ENCODE measurements at regions not wholly inside any gene's neighbourhood (a gene's known extent, or its start where the extent isn't known, plus 50 kb on each side); places are given as distances from the start of the nearest gene placed in this dataset.

GRCh38 chr7:41817386-41817785 lies 114.5 kb upstream of the INHBA start:
- ChIA-PET POLR2A (no interaction called here), CTCF (ENCODE audit: low intra/inter-chr PET ratio, low total read pairs) (no interaction called here)
- ATAC-seq, result no peak
- WGBS (ENCODE audit: low lambda C conversion rate), result 22% methylated on average over 2 of the region's 2 CpGs
- Histone ChIP-seq H3K9me3 (ENCODE audit: low read length) (peaks cover 12% of the 10 kb centered on the region; the same call in 1 of the 2 replicates), H3K27me3 (ENCODE audit: control insufficient read depth in 1 of 2, insufficient read depth in 2 of 2, low read length in 2 of 2) (no peaks in the 10 kb centered on the region), H3K9ac (ENCODE audit: insufficient read depth, low read depth, low read length) (no peak overlapping the region), H3K27ac (ENCODE audit: extremely low read length, insufficient read depth, low read length) (no peak overlapping the region), H3K36me3 (replicated peaks in 1 of 2; ENCODE audit: control insufficient read depth in 1 of 2, insufficient read depth in 2 of 2, low read length in 2 of 2) (no peaks in the 10 kb centered on the region), H3K79me2 (ENCODE audit: insufficient read depth, low read length) (no peaks in the 10 kb centered on the region), H2AFZ (ENCODE audit: low read length) (no peak overlapping the region), H3K4me3 (replicated peaks in 1 of 3; ENCODE audit: insufficient read depth in 1 of 3, low read depth in 2 of 3, low read length in 3 of 3) (no peak overlapping the region), H4K20me1 (ENCODE audit: insufficient read depth, low read length) (no peaks in the 10 kb centered on the region), H3K4me1 (ENCODE audit: insufficient read depth, low read length) (no peaks in the 10 kb centered on the region), H3K4me2 (ENCODE audit: low read depth, low read length) (no peak overlapping the region)
- in situ Hi-C loops (cut with HindIII; ENCODE audit: extremely low pct_ligation_motif_present, low pct_unique_long_range_greater_than_20kb), result no loop called here
- TF ChIP-seq ZHX2 (IDR thresholded peaks at IDR 0.05; ENCODE audit: low read depth) (no peak), ZHX2 (CRISPR knock-in tag; IDR thresholded peaks at IDR 0.05; ENCODE audit: borderline replicate concordance) (no peak), ZFP82 (CRISPR knock-in tag; IDR thresholded peaks at IDR 0.05; ENCODE audit: borderline replicate concordance) (no peak), TOE1 (CRISPR knock-in tag; IDR thresholded peaks at IDR 0.05) (no peak), MIXL1 (CRISPR knock-in tag; IDR thresholded peaks at IDR 0.05) (no peak), KDM6A (CRISPR knock-in tag; IDR thresholded peaks at IDR 0.05; ENCODE audit: low read depth) (no peak), ZNF790 (CRISPR knock-in tag; IDR thresholded peaks at IDR 0.05; ENCODE audit: borderline replicate concordance) (no peak), ETV5 (CRISPR knock-in tag; IDR thresholded peaks at IDR 0.05; ENCODE audit: borderline replicate concordance) (no peak), NCOA1 (CRISPR knock-in tag; IDR thresholded peaks at IDR 0.05) (no peak), PTBP1 (IDR thresholded peaks at IDR 0.05; ENCODE audit: low read depth, low read length, poor library complexity, severe bottlenecking) (no peak)
- BruUV-seq (replicated peaks), result no TSS peak
- no peak for FAIRE-seq
- no peak for DNase-seq (ENCODE audit: low spot score)
- intact Hi-C loops (cut with micrococcal nuclease; ENCODE audit: unreplicated experiment), result no loop called here

Measured in HepG2 (cell line).